ENCODE measurements at regions not wholly inside any gene's neighbourhood (a gene's known extent, or its start where the extent isn't known, plus 50 kb on each side); places are given as distances from the start of the nearest gene placed in this dataset.

GRCh38 chr15:69725275-69725674 lies 272.7 kb downstream of the RPLP1 start:
- DNase-seq (ENCODE audit: low read depth, low spot score) (no peak), FAIRE-seq (no peak)
- no peaks in the 10 kb centered on the region for H3K79me2 ChIP-seq (ENCODE audit: control insufficient read depth, insufficient read depth, low read length)
- TF ChIP-seq EZH2 (IDR thresholded peaks at IDR 0.05; ENCODE audit: low read length) (no peak), CTCF (optimal IDR thresholded peaks at IDR 0.05 in 1 of 3, IDR thresholded peaks at IDR 0.05 in 1 of 3, conservative IDR thresholded peaks at IDR 0.05 in 1 of 3; ENCODE audit: extremely low read depth in 1 of 3, insufficient read depth in 2 of 3, low read length in 3 of 3) (no peak)
- H3K4me3 ChIP-seq (ENCODE audit: control insufficient read depth in 2 of 3, extremely low read depth in 1 of 3, insufficient read depth in 2 of 3, low read depth in 1 of 3, low read length in 3 of 3), result no peak overlapping the region
- peaks cover 56% of the 10 kb centered on the region for H3K27me3 ChIP-seq (ENCODE audit: control insufficient read depth, extremely low read depth, insufficient read depth, low read length)
- H3K27ac ChIP-seq (ENCODE audit: control insufficient read depth, insufficient read depth, low read length), result no peak overlapping the region
- no peak overlapping the region for H3K4me2 ChIP-seq (ENCODE audit: control insufficient read depth, extremely low read depth, insufficient read depth, low read depth, low read length)
- no peaks in the 10 kb centered on the region for H4K20me1 ChIP-seq (ENCODE audit: control insufficient read depth, extremely low read depth, insufficient read depth, low read length)
- H3K36me3 ChIP-seq (ENCODE audit: control insufficient read depth in 2 of 2, extremely low read depth in 1 of 2, insufficient read depth in 2 of 2, low read length in 2 of 2), result no peaks in the 10 kb centered on the region
- H3K4me1 ChIP-seq (ENCODE audit: control insufficient read depth, extremely low read depth, insufficient read depth, low read length), result peaks cover 7% of the 10 kb centered on the region
- H2AFZ ChIP-seq (ENCODE audit: control insufficient read depth, low read length), result no peak overlapping the region
- no peaks in the 10 kb centered on the region for H3K9me3 ChIP-seq (ENCODE audit: control insufficient read depth, low read depth, low read length)
- H3K9ac ChIP-seq (ENCODE audit: control insufficient read depth, extremely low read depth, insufficient read depth, low read length), result no peak overlapping the region
- dilution Hi-C loops (cut with MboI; ENCODE audit: extremely low pct_ligation_motif_present, low sequenced_read_pairs), result no loop called here
- no peaks in the 10 kb centered on the region for H3K9me1 ChIP-seq (ENCODE audit: control insufficient read depth, extremely low read depth, insufficient read depth, low read length)

- dilution Hi-C loops (cut with MboI; ENCODE audit: extremely low pct_ligation_motif_present, low sequenced_read_pairs), result no loop called here
- no peak for FAIRE-seq
- TF ChIP-seq CTCF (optimal IDR thresholded peaks at IDR 0.05 in 1 of 3, IDR thresholded peaks at IDR 0.05 in 1 of 3, conservative IDR thresholded peaks at IDR 0.05 in 1 of 3; ENCODE audit: extremely low read depth in 1 of 3, insufficient read depth in 2 of 3, low read length in 3 of 3) (no peak), EZH2 (IDR thresholded peaks at IDR 0.05; ENCODE audit: low read length) (no peak)
Measured at GRCh38 chr15:69725957-69726356, 273.3 kb downstream of the RPLP1 start.

More at GRCh38 chr15:69725957-69726356, 273.3 kb downstream of the RPLP1 start:
- H3K79me2 ChIP-seq (ENCODE audit: control insufficient read depth, insufficient read depth, low read length), result no peaks in the 10 kb centered on the region
- peaks cover 49% of the 10 kb centered on the region for H3K27me3 ChIP-seq (ENCODE audit: control insufficient read depth, extremely low read depth, insufficient read depth, low read length)
- H3K4me3 ChIP-seq (ENCODE audit: control insufficient read depth in 2 of 3, extremely low read depth in 1 of 3, insufficient read depth in 2 of 3, low read depth in 1 of 3, low read length in 3 of 3), result no peak overlapping the region
- no peaks in the 10 kb centered on the region for H3K9me1 ChIP-seq (ENCODE audit: control insufficient read depth, extremely low read depth, insufficient read depth, low read length)
- H3K36me3 ChIP-seq (ENCODE audit: control insufficient read depth in 2 of 2, extremely low read depth in 1 of 2, insufficient read depth in 2 of 2, low read length in 2 of 2), result no peaks in the 10 kb centered on the region
- H3K4me1 ChIP-seq (ENCODE audit: control insufficient read depth, extremely low read depth, insufficient read depth, low read length), result peaks cover 6% of the 10 kb centered on the region
- no peaks in the 10 kb centered on the region for H3K9me3 ChIP-seq (ENCODE audit: control insufficient read depth, low read depth, low read length)
- H2AFZ ChIP-seq (ENCODE audit: control insufficient read depth, low read length), result no peak overlapping the region
- no peak overlapping the region for H3K4me2 ChIP-seq (ENCODE audit: control insufficient read depth, extremely low read depth, insufficient read depth, low read depth, low read length)
- no peak for DNase-seq (ENCODE audit: low read depth, low spot score)
- no peak overlapping the region for H3K27ac ChIP-seq (ENCODE audit: control insufficient read depth, insufficient read depth, low read length)
- H4K20me1 ChIP-seq (ENCODE audit: control insufficient read depth, extremely low read depth, insufficient read depth, low read length), result no peaks in the 10 kb centered on the region
- H3K9ac ChIP-seq (ENCODE audit: control insufficient read depth, extremely low read depth, insufficient read depth, low read length), result no peak overlapping the region

All from keratinocyte (primary cell).